NCI-H2171 (cell line): ENCODE measurements at regions not wholly inside any gene's neighbourhood (a gene's known extent, or its start where the extent isn't known, plus 50 kb on each side); places are given as distances from the start of the nearest gene placed in this dataset.
"Not testable (repeated sequence)": the region's sequence is repeated elsewhere in the genome, so short reads cannot be mapped to it uniquely, and the experiment has no call there.

Source experiments
- DNase-seq: peaks from one replicate; lab custom pipeline; 2025; lab: John Stamatoyannopoulos, UW

DNA sequence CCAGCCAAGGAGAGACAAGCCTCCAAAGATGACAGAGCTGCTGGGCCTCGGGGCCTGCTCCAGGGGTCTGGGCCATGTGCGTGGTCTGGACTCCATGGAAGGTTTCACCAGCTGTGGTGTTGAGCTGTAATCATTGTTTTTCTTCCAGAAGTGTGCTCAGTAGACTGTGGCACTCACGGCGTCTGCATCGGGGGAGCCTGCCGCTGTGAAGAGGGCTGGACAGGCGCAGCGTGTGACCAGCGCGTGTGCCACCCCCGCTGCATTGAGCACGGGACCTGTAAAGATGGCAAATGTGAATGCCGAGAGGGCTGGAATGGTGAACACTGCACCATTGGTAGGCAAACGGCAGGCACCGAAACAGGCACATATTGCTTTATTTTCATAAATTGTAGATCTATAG lies 164.8 kb upstream of the WWC1 start:
- no peak for DNase-seq

GRCh38 chr5:168128111-168128510 lies 163.3 kb upstream of the WWC1 start:
- DNase-seq, result no peak

DNA sequence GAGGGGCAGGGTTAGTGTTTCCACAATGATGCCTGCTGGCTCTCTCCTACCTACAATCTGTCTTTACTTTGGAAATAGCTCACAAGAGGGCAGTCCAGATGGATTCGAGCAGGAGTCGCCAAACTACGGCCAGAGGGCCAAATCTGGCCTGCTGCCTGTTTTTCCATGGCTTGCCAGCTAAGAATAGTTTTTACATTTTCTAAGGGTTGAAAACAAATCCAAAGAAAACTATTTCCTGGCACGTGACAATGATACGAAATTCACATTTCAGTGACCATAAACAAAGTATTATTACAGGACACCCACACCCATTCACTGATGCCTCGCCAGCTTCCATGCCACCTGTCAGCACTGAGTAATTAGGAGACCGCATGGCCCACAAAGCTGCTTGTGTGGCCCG lies 162.9 kb upstream of the WWC1 start:
- DNase-seq, result no peak

DNA sequence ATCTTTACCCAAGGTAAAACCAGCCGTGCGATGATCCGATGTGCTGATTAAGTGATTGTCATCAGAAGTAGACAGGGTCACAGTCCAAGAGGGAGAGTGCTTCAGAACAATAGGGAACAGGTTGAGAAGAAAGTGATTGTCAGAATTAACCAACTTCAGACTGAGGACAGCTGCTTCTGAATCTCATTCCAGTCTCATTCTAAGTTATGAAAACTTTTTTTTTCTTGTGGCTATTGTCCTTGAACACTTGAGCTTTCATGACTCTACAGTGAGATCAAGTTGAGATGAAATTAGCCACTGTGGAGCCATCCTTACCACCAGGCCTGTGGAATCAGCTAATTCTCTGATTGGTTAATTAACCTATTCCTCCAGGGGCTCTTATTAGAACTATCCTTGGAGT lies 159.9 kb upstream of the WWC1 start:
- DNase-seq, result no peak

DNA sequence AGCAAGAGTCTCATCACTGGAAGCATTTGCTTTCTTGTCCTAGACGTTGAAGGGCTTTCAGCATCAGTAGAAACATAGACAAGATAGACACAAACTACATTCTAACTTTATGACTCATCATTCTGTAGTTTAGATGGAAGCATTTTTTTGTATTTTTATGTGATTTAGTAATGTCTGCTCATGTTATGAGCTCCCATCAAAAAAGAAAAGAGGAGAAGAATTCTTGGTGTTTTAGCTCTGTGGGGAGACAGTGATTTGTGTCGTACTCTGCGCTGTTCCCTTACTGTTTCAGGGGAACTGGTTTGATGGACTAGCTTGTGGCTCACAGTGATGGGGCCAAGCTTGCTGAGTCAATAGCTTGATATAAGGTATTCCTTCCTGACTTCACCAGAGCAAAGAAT lies 159.2 kb upstream of the WWC1 start:
- no peak for DNase-seq

GRCh38 chr5:168135897-168136296 lies 155.5 kb upstream of the WWC1 start:
- DNase-seq, result no peak

- DNase-seq, result no peak
Measured at GRCh38 chr5:168136340-168136739, 155.1 kb upstream of the WWC1 start.

- DNase-seq, result no peak
Measured at GRCh38 chr5:168137265-168137664, 154.2 kb upstream of the WWC1 start.

- no peak for DNase-seq
Measured at GRCh38 chr5:168140241-168140640, 151.2 kb upstream of the WWC1 start.

GRCh38 chr5:168142402-168142801 lies 149.0 kb upstream of the WWC1 start:
- no peak for DNase-seq

DNA sequence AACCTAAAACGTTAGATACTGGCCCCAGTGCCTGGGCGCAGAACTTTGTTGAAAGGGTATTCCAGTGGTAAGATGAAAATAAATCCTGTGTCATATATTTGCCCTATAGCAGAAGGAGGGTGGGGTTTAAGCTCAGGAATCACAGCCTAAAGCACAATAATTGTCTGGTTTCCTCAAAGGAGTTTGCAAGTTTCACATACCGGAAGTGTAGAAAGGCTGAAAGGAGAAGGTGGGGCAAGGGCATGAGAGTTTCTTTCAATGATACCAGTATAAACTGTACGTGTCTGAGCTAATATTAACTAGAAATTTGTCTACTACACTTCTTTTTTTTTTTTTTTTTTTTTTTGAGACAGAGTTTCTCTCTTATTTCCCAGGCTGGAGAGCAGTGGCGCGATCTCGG lies 147.9 kb upstream of the WWC1 start:
- DNase-seq, result not testable (repeated sequence)

GRCh38 chr5:168147106-168147505 lies 144.3 kb upstream of the WWC1 start:
- DNase-seq, result no peak

DNA sequence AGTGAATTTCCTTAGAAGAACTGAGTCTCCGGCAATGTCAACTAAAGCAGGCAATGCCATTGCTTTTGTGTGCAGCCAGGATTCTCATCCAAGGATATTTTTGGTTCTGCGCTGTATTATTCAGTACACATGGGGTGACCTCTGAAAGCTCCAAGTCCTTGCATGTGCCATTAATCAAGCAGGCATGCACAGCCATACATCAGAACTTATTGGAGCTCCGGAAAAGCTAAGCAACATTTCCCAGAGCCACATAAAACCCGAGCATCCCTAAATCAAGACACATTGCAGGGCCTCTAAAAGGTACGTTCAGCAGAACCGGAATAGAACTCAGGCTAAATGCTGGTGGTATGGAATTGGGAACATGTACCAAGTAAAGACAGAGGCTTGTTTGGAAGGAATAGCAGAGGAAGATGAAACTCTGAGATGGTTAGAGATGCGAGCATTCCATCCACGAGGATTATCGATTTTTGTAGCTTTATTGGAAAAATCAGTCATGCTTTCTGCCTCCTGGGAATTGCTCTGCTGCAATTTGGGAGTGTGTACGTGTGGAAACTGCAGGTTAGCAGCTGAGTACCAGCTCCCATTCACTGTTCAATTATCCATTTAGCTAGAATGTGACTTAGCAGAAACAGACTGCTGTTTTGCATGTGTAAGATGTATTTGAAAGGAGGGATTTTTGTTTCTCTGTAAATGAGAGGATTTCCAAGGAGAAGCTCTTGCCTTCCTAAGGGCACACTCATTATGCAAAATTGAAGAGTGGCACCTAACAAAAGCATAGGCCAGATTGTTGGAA lies 143.7 kb upstream of the WWC1 start:
- DNase-seq, result no peak

DNA sequence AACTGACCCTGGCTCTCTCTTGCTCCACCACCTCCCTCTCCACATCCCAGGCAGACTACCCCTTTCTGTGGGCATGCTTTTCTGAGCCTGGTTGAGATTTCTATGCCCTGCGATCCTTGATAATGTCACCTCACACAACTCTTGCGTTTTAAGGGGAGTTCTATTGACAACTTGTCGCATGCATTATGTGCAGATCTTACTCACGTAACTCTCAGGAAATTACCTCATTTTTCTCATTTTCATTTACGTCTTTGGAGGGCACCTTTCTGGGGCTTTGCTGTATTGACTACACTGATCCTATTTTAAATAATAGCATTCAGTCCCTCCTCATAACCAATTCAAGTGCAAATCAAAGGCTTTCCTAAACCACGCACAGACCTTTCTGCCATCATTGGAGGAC lies 140.4 kb upstream of the WWC1 start:
- DNase-seq, result no peak

- no peak for DNase-seq
Measured at GRCh38 chr5:168152660-168153059, 138.8 kb upstream of the WWC1 start.

GRCh38 chr5:168153263-168153875 lies 138.1 kb upstream of the WWC1 start:
- DNase-seq, result no peak

DNA sequence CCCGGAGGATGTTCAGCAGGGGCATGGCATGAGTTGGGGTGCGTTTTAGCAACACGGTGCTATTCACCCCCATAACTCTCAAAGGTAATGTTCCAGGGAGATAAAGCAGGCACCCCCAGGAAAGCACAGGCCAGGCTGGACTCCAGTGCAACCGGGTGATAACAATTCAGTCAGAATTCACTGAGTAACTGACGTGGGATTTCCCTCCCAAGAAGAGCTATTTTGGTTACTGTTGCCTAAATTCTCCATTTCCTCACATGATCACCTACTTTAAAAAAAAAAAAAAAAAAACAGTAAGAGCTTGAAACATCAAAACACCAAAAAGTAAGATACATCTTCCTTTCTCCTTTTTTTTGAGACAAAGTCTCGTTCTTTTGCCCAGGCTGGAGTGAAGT lies 137.6 kb upstream of the WWC1 start:
- no peak for DNase-seq

DNA sequence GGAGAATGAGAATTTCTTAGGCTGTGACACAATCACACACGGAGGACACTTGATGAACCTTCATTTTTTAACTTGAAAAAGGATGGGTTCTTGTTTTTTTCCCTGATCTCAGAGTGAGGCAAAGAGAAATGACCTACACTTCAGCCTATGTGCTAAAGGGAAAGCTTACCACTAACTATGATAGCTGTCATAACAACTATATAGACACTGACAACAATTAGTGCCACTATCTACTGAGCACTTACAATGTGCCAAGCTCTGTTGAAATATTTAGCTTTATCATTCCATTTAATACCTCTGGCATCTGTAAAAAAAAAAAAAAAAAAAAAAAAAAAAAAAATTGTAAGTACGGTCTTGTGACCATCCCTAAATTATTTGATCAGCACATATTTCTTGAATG lies 135.9 kb upstream of the WWC1 start:
- no peak for DNase-seq

DNA sequence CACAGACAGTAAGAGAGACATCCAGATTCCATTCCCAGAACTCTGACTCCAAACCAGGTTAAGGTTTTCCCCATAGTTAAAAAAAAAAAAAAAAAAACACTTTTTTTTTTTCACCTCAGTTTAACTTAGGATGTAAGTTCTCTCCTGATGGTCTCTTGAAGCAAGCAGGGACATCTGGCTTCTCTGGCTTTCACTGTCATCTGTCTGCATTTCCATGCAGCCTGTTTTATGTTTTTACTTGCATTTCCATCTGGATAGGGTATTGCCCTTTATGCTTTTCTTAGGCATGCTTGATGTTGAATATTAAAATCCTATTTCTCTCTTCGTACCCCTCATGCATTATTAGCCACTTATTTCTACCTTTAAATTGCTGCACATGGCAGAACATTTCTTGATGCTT lies 135.3 kb upstream of the WWC1 start:
- peak; percentile 51 for DNase-seq

DNA sequence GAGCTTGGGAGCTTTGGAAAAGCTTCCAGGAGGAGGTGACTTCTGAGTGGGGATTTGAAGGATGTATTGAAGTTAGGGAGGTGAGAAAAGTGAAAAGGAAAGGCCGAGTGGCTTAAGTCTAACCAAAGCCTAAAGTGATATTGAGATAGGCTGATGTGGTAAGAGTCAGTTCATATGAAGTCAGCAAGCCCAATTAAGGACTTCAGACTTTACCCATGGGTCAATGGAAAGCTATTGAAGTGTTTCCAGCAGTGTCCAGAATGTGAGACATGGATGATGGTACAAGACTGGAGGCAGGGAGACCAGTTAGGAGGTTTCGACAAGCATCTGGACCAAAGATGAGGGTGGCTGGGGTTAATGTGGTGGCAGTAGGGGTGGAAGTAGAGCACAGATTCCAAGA lies 134.3 kb upstream of the WWC1 start:
- DNase-seq, result no peak

- DNase-seq, result no peak
Measured at GRCh38 chr5:168159425-168159824, 132.0 kb upstream of the WWC1 start.

GRCh38 chr5:168162464-168162863 lies 129.0 kb upstream of the WWC1 start:
- DNase-seq, result peak; percentile 89

DNA sequence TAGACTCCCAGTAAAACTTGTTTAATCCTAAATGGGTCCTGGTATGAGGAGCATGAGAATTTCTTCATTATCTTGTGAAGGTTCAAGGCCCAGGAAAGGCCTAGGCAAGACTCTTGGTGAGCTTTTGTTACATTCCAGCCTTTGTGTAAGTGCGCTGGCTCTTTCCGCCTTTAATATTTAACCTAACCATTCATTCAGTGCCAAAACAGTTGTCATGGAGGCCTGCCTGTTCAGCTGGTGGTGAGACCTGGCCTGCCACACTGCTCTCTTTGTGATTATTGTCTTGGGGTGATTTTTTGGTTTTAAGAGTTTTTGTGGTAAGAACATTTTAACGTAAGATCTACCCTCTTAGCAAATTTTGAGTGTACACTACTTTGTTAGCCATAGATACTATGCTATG lies 127.5 kb upstream of the WWC1 start:
- DNase-seq, result no peak
